GM19468 (cell line): ENCODE measurements at regions not wholly inside any gene's neighbourhood (a gene's known extent, or its start where the extent isn't known, plus 50 kb on each side); places are given as distances from the start of the nearest gene placed in this dataset.

ENCODE experiments used
- ATAC-seq: cut with Tn5 transposase; IDR thresholded peaks from one replicate; pipeline ENCODE4 v1.9.1; 2021; ENCODE audit warnings: mild to moderate bottlenecking, moderate library complexity, moderate number of reproducible peaks; ENCODE audit not compliant: unreplicated experiment; ENCODE audit errors: extremely low read depth

DNA sequence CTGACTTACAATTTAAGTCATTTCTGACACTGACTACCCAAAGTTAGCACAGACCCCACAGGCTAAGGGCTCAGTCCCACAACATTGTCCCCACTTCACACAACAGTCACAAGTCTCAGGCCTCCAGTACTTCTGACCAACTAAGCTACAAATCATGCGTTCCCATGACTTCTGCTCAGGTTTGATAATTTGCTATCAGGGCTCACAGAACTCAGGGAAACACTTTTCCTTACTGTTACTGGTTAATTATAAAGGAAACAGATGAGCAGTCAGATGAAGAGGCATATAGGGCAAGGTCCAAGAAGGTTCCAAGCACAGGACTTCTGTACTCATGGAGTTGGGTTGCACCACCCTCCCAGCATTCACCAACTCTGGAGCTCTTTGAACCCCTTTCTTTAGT is 151.2 kb upstream of the TNR start:
- ATAC-seq: no peak

DNA sequence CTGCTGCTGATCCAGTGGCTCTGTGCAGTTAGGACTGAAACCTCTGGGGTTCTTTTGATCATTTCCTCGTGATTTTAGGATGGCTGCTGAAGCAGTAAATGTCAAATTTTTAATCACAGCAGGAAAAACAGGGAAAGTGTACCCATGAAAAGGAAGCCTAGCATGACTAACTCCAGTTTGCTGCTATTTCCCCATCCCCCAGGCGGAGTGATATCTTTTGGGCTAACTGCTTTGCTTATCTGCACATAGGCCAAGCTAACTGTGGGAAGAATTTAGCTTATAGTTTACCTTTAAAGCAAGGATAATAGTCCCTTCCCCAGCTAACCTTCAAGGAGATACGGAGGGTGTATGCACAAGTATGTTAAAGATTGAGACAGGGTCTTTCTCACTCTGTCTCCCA is 149.8 kb upstream of the TNR start:
- ATAC-seq: no peak

DNA sequence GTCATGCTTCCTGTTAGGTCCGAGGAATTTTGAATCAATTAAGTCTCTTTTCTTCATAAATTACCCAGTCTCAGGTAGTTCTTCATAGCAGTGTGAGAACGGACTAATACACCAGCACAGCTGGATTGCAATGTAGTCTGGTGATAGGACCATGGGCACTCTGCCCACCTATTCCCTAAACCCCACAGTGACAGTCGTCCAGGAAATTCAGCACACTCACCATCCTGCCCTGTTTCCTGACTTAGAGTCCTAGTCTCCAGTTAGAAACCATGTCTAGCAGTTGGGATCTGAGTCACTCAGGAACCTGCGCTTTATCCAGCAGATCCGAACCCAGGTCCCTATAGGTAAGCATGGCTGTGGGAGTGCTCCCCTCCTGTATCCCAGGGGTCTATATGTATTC is 149.3 kb upstream of the TNR start:
- ATAC-seq: no peak

DNA sequence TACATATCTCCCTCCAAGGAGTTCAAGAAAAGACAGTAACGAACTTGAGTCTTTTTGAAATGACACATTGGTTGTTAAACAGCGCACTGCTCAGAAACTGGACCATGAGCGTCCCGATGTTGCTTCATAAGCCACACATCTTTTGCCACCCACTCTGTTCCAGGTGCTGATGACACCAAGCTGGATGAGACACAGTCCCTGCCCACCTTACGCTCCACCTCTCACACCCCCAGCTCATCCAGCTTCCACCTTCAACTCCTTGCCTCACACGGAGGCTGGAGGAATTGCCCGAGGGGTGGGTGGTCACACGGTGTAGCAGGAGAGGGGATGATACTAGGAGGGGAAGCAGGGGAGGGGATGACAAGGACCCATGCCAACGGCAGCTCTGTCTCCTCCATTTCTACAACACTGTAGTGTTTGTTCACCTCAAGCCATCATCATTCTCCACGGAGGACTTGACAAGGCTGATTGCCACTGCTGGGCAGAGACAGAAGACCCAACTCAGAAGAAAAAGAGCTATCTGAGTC is 148.5 kb upstream of the TNR start:
- ATAC-seq: no peak

DNA sequence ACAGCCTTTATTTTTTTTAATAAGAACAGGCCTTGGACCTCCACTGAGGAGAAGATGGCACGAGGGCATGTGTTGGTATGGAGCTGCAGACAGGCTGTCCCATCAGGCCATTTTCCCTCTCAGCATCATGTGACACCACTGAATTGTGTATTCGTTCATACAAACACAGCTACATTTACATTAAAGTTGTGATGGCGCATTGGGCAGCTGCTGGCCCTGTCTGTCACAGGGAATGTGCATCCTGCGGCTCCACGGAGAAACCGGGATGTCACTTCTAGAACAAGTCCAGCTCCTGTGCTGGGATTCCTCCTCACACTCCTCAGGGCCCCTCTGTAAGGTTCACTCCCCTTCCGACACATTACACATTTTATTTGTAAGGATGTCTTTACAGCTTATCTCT is 147.6 kb upstream of the TNR start:
- no peak for ATAC-seq

- ATAC-seq: no peak
Measured at GRCh38 chr1:175889848-175890247, 146.5 kb upstream of the TNR start.

- ATAC-seq: no peak
Measured at GRCh38 chr1:175888996-175889395, 145.6 kb upstream of the TNR start.

DNA sequence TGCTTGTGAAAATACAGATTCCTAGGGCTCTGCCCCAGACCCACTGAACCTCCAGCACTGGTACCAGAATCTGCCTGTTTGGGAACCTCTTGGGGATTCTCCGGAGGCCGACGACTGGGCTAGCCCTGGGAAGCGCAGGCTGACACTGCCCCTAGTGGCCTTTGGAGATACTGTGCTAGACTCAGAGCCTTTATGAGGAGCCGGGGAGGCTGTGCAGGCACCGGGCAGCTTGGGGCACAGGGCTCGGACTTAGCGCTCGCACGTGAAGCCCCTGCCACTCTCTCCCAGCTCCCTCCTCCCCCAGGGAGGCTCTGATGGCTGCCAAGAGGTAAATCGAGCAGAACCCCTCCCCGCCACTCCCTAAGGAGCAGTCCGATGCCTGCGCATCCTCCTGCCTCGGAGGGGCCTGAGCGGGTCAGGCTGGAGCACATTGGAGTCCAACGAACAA is 144.6 kb upstream of the TNR start:
- peak; percentile 82 for ATAC-seq

DNA sequence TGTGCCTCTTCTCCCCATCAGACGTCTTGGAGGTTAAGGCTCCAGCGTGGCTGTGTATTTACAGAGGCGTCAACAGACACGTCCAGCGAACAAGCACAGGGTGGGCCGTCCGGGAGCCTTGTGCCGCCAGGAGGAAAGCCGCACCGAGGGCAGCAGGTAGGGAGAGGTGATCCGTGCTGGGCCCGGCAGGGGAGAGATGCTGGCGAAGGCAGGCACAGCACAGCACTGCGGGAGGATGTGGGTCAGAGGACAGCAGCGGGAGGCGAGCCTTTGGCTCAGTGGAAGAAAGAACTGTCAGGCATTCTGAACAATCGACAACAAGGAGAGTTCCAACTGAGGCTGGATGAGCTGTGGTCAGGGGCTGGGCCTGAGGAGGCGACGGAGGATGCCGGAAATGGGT is 144.1 kb upstream of the TNR start:
- ATAC-seq: no peak

DNA sequence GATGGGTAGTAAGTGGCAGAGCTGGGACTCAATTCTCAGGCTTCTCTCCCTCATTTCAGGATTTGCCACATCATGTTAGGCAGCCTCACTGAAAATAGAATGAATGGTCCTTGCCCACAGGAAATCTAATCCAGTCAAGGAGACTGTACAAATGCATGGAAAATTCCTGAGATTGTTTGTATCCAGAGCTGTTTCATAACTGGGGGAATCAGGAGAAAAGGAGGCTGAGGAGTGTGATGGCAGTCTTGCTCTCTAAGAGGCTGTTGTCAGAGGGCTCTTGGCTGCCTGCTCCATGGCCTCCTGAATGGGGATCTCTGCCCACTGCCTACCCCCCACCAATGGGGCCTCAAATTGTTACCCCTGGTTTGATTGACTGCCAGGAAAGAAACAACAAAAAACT is 141.9 kb upstream of the TNR start:
- ATAC-seq: no peak

- ATAC-seq: no peak
Measured at GRCh38 chr1:175884369-175884768, 141.0 kb upstream of the TNR start.

GRCh38 chr1:175882192-175882591 is 138.8 kb upstream of the TNR start:
- no peak for ATAC-seq

GRCh38 chr1:175881246-175881976 is 138.0 kb upstream of the TNR start:
- no peak for ATAC-seq

DNA sequence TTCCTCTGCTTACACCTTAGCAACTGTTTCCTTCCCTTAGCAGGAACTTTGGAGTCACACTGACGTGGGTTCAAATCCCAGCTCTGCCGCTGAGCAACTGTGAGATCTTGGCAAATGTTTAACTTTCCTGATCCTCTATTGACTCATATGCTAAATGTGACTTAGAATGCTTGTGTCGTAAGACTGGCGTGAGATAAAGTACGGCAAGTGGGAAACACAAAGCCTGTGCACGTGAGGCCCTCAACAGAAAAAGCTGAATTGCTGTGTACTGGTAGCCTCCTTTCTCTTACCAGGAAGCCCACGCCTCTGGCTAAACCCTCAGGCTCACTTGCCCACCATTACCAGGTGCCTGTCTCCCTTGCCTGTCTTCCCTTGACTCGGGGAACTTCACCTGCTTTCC is 135.4 kb upstream of the TNR start:
- ATAC-seq: no peak

GRCh38 chr1:175877939-175878737 is 134.7 kb upstream of the TNR start:
- ATAC-seq: no peak

DNA sequence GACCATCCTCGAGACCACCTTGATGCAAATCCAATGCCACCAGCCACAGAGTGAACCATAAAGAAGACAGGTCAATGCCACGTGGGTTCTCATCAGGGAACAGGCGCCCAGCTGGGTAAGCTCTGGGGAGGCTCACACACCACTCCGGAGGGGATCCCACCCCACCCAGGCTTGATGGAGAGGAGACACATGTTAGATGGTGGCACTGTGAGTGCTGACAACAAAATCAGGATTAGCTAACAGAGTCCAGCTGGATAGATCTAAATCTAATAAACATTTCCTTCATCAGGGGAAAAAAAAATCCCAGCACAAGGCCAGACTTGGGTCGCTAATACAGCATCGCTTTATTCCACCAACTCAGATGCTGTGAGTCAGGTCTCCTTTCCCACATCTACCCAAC is 132.2 kb upstream of the TNR start:
- ATAC-seq: no peak

- no peak for ATAC-seq
Measured at GRCh38 chr1:175874081-175874480, 130.7 kb upstream of the TNR start.

DNA sequence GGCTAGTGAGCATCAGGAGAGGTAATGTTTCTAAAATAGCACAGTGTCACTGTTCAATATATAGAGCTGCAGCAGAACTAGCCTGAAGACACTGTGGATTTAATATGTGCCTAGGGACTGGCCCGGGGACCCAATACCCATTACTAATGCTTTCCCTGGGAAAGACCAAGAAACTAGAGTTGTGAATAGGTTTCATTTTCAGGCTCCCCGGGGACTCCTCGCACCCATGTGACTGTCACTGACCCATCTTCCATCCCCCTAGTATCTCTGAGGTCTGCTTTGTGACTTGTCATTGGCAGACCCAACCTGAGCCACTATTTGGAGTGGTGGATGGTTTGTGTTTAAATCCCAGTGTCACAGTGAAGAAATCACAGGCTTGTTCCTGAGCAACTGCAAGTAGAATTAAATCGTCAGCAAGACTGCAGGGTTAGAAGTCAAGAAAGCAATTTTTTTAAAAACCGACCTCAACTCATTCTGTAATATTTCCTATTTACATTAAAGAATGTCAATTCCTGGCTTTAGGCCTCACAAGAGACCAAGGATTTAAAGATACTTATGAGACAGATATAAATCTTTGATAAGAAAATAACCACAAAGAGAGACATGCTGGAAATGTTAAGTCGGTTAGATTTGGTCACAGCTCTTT is 130.0 kb upstream of the TNR start:
- peak; percentile 46 for ATAC-seq

- no peak for ATAC-seq
Measured at GRCh38 chr1:175872588-175872987, 129.2 kb upstream of the TNR start.

- no peak for ATAC-seq
Measured at GRCh38 chr1:175871647-175872046, 128.3 kb upstream of the TNR start.

- no peak for ATAC-seq
Measured at GRCh38 chr1:175870217-175870616, 126.8 kb upstream of the TNR start.
